ENCODE measurements at regions not wholly inside any gene's neighbourhood (a gene's known extent, or its start where the extent isn't known, plus 50 kb on each side); places are given as distances from the start of the nearest gene placed in this dataset.
"Not testable (repeated sequence)": the region's sequence is repeated elsewhere in the genome, so short reads cannot be mapped to it uniquely, and the experiment has no call there.

DNA sequence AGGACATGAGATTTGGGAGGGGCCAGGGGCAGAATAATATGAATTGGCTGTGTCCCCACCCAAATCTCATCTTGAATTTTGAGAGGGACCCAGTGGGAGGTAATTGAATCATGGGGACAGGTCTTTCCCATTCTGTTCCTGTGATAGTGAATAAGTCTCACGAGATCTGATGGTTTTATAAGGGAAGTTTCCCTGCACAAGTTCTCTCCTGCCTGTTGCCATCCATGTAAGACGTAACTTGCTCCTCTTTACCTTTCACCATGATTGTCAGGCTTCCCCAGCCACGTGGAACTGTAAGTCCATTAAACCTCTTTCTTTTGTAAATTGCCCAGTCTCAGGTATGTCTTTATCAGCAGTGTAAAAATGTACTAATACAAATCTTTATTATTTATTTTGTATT lies 452.8 kb upstream of the MGAT4C start:
- H3K27me3 ChIP-seq (ENCODE audit: control insufficient read depth, insufficient read depth); H3K27ac ChIP-seq (ENCODE audit: low read length); H3K4me3 ChIP-seq (ENCODE audit: low read length); DNase-seq; ATAC-seq; H3K9me3 ChIP-seq (ENCODE audit: control insufficient read depth, low read length); intact Hi-C loops (cut with DNase I); H3K4me1 ChIP-seq (ENCODE audit: control insufficient read depth, insufficient read depth, low read length): not testable (repeated sequence)
- 69% methylated on average over 3 of the region's 3 CpGs for WGBS

DNA sequence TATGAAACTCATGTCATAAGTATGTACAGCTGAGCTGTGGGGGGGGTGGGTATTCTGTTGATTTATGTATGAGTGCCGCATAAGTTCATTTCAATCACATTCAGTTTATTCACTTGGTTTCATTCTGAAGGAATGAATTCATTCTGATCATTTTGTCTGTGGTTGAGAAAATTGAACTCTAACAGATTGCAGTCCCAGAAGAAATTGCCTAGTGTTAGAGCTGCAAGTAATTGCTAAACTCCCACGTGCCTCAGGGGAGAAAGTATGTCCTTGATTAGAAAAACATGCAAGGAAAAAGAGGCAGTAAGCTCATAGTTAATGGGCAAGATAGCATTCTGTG lies 442.4 kb upstream of the MGAT4C start:
- WGBS, result 51% methylated on average over 2 of the region's 2 CpGs
- DNase-seq (no peak), ATAC-seq (no peak)
- intact Hi-C loops (cut with DNase I), result no loop called here
- Histone ChIP-seq H3K27me3 (ENCODE audit: control insufficient read depth, insufficient read depth) (no peaks in the 10 kb centered on the region), H3K4me1 (ENCODE audit: control insufficient read depth, insufficient read depth, low read length) (no peaks in the 10 kb centered on the region), H3K9me3 (ENCODE audit: control insufficient read depth, low read length) (no peaks in the 10 kb centered on the region), H3K4me3 (ENCODE audit: low read length) (no peak overlapping the region), H3K27ac (ENCODE audit: low read length) (no peak overlapping the region)

DNA sequence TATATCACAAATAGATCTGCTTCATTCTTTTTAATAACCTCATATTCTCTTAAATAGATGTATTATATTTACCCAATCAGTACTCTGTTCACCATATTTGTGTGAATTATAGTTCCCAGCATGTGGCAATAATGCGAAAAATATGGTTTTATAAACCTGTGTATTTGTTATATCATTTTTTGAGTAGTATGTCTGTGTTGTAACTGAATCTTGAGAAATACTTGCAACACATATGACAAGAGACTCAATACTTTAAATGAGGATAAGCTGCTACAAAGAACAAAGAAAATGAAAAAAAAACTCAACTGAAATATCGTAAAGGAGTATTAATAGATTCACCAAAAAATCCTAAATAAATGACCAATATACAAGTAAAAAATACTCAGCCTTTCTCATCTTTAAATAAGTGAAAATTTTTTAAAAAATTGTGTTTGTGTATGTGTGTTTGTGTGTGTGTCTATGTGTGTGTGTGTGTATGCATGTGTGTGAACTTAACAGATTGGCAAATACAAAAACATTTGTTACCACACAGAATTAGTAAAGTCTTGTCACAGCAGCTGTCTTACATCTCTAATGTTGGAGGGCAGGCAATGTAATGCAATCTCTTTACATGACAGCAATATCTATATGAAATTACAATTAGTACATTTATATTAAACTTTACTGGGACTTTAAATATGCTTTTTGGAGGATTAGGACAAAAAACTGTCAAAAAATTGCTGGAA lies 441.9 kb upstream of the MGAT4C start:
- Histone ChIP-seq H3K27me3 (ENCODE audit: control insufficient read depth, insufficient read depth) (no peaks in the 10 kb centered on the region), H3K27ac (ENCODE audit: low read length) (no peak overlapping the region), H3K4me3 (ENCODE audit: low read length) (no peak overlapping the region), H3K4me1 (ENCODE audit: control insufficient read depth, insufficient read depth, low read length) (no peaks in the 10 kb centered on the region), H3K9me3 (ENCODE audit: control insufficient read depth, low read length) (no peaks in the 10 kb centered on the region)
- intact Hi-C loops (cut with DNase I), result no loop called here
- no peak for ATAC-seq
- WGBS, result 72% methylated on average over 2 of the region's 2 CpGs
- no peak for DNase-seq

DNA sequence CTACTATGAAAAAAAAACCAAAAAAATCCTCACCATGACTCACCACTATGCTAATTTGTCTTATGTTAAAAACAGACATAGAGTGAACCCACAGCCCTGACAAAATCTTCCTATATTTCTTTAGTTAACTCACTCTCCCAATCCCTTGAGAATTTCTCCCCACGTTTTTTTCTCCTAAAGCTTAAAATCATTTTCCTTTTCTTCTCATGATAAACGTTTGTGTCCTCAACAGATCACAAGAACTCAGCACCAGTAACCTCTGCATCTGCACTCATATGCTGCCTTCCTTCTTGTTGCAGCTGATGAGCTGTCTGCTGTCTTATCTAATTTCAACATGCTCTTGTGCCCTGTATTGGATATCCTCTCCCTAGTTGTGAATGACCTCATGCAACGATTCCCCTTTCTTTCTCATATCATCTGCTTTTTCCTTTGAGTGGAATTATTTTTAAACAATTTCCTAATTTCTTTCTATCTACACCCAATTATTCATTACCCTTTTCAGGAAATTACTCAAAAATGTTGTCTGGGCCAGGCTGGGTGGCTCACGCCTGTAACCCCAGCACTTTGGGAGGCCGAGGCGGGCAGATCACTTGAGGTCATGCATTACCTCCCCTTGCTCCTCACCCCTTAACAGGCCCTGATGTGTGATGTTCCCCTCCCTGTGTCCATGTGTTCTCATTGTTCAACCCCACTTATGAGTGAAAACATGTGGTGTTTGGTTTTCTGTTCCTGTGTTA lies 427.5 kb upstream of the MGAT4C start:
- ATAC-seq (no peak), DNase-seq (no peak)
- H3K9me3 ChIP-seq (ENCODE audit: control insufficient read depth, low read length), result no peaks in the 10 kb centered on the region
- H3K4me1 ChIP-seq (ENCODE audit: control insufficient read depth, insufficient read depth, low read length), result no peaks in the 10 kb centered on the region
- H3K27me3 ChIP-seq (ENCODE audit: control insufficient read depth, insufficient read depth), result no peaks in the 10 kb centered on the region
- H3K27ac ChIP-seq (ENCODE audit: low read length), result no peak overlapping the region
- intact Hi-C loops (cut with DNase I), result no loop called here
- no peak overlapping the region for H3K4me3 ChIP-seq (ENCODE audit: low read length)
- 28% methylated on average over 6 of the region's 6 CpGs for WGBS

DNA sequence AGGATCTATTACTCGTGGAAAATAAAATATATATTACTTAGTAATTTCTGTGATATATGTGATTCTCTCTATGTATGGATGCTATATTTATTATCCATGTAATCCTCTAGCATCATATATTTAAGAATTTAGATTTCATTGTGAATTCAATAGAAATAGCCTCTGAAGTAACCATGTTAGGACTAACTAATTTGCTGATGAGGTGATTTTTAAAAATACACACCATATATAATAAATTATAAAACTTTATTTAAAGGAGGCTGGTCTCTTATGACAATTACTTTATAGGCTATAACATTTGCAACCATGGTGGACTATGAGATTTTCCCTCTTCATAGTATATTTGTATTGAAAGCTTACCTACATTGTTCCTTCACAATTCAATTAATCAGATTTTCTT lies 424.9 kb upstream of the MGAT4C start:
- no peak for ATAC-seq
- intact Hi-C loops (cut with DNase I), result no loop called here
- 57% methylated on average over 1 of the region's 1 CpG for WGBS

DNA sequence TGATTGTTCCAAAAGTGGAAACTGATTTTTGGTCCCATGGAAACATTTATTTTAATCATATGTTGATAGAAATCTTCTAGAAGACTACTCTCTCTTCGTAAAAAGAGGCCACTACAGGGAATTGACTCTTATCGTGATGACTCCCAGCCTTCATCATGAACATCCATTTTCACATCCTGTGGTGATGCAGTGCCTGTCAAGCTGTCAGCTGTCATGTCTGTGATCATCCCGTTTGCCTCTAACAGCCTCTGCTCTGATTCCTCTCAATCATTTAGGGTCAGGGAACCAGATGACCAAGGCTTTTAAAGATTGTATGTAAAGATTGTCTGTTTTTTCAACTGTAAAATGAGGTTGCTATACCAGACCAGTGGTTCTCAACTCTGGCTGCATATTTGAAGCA lies 419.0 kb upstream of the MGAT4C start:
- intact Hi-C loops (cut with DNase I), result no loop called here
- no peak overlapping the region for H3K4me3 ChIP-seq (ENCODE audit: low read length)
- no peak for DNase-seq
- H3K4me1 ChIP-seq (ENCODE audit: control insufficient read depth, insufficient read depth, low read length), result no peaks in the 10 kb centered on the region
- H3K27me3 ChIP-seq (ENCODE audit: control insufficient read depth, insufficient read depth), result no peaks in the 10 kb centered on the region
- no peaks in the 10 kb centered on the region for H3K9me3 ChIP-seq (ENCODE audit: control insufficient read depth, low read length)
- H3K27ac ChIP-seq (ENCODE audit: low read length), result no peak overlapping the region
- no peak for ATAC-seq
- WGBS, result 51% methylated on average over 3 of the region's 3 CpGs

More for the DNA sequence above, 424.9 kb upstream of the MGAT4C start:
- H3K4me3 ChIP-seq (ENCODE audit: low read length), result no peak overlapping the region
- no peaks in the 10 kb centered on the region for H3K4me1 ChIP-seq (ENCODE audit: control insufficient read depth, insufficient read depth, low read length)
- H3K27me3 ChIP-seq (ENCODE audit: control insufficient read depth, insufficient read depth), result no peaks in the 10 kb centered on the region
- no peak for DNase-seq
- H3K9me3 ChIP-seq (ENCODE audit: control insufficient read depth, low read length), result no peaks in the 10 kb centered on the region
- H3K27ac ChIP-seq (ENCODE audit: low read length), result no peak overlapping the region

DNA sequence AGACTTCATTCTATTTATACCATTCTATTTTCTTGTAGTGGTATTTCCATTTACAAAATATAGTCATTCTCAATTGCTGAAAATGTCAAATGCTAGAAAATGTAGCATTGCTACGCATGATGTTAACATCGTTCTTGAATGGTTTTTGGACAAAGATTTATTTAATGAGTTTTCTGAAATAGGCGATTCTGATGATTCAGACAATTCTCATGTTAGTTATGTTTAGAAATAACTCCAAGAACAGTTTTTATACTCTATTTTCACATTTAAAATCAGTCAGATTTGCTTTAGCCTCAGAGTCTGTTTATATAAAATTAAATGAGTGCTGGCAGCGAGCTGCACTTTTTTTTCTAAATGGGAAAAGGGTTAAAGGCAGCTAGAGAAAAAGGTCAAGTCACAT lies 414.8 kb upstream of the MGAT4C start:
- intact Hi-C loops (cut with DNase I), result no loop called here
- 78% methylated on average over 4 of the region's 4 CpGs for WGBS
- DNase-seq, result no peak

DNA sequence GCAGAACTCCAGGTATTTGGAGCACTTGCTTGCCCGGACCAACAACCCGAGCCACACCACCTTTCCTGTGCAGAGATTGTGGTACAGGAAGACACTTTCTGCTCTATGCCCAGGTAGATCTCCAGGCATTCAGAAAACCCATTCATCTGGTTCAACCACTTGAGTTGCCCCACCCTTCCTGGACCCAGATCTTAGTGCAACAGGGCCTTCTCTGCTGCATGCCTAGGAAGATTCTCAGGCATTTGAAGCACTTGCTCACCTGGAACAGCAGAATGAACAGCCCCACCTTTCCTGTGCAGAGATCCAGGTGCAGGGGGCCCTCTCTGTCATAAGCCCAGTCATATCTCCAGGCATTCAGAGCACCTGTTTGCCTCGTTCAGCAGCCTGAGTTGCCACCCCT lies 412.8 kb upstream of the MGAT4C start:
- intact Hi-C loops (cut with DNase I), result no loop called here
- WGBS, result 79% methylated on average over 3 of the region's 3 CpGs
- Histone ChIP-seq H3K27ac (ENCODE audit: low read length) (no peak overlapping the region), H3K27me3 (ENCODE audit: control insufficient read depth, insufficient read depth) (no peaks in the 10 kb centered on the region), H3K4me1 (ENCODE audit: control insufficient read depth, insufficient read depth, low read length) (no peaks in the 10 kb centered on the region), H3K9me3 (ENCODE audit: control insufficient read depth, low read length) (no peaks in the 10 kb centered on the region), H3K4me3 (ENCODE audit: low read length) (no peak overlapping the region)
- DNase-seq, result no peak
- no peak for ATAC-seq

More for the DNA sequence above, 414.8 kb upstream of the MGAT4C start:
- no peak overlapping the region for H3K27ac ChIP-seq (ENCODE audit: low read length)
- no peaks in the 10 kb centered on the region for H3K27me3 ChIP-seq (ENCODE audit: control insufficient read depth, insufficient read depth)
- no peaks in the 10 kb centered on the region for H3K9me3 ChIP-seq (ENCODE audit: control insufficient read depth, low read length)
- H3K4me1 ChIP-seq (ENCODE audit: control insufficient read depth, insufficient read depth, low read length), result no peaks in the 10 kb centered on the region
- no peak overlapping the region for H3K4me3 ChIP-seq (ENCODE audit: low read length)
- no peak for ATAC-seq

DNA sequence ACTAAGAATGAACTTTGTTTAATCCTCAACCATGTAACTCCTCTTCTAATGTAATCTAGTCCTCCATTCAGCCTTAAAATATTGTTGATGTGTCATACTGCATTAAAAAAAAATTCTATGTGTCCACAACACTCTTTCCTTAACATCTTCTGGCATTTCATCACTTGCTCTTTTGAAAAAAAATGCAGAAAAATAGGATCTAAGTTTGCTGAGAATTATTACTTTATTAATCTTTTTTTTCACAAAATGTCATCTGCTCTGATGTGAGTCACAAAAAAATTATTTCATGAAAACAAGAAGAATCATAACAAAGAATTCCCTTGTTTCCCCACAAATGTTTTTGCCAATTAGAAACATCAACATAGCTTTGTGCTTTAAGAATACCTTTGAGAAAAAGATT lies 410.1 kb upstream of the MGAT4C start:
- no peaks in the 10 kb centered on the region for H3K4me1 ChIP-seq (ENCODE audit: control insufficient read depth, insufficient read depth, low read length)
- no peak overlapping the region for H3K27ac ChIP-seq (ENCODE audit: low read length)
- no peaks in the 10 kb centered on the region for H3K27me3 ChIP-seq (ENCODE audit: control insufficient read depth, insufficient read depth)
- H3K9me3 ChIP-seq (ENCODE audit: control insufficient read depth, low read length), result no peaks in the 10 kb centered on the region
- H3K4me3 ChIP-seq (ENCODE audit: low read length), result no peak overlapping the region
- ATAC-seq, result no peak
- no peak for DNase-seq
- intact Hi-C loops (cut with DNase I), result no loop called here

DNA sequence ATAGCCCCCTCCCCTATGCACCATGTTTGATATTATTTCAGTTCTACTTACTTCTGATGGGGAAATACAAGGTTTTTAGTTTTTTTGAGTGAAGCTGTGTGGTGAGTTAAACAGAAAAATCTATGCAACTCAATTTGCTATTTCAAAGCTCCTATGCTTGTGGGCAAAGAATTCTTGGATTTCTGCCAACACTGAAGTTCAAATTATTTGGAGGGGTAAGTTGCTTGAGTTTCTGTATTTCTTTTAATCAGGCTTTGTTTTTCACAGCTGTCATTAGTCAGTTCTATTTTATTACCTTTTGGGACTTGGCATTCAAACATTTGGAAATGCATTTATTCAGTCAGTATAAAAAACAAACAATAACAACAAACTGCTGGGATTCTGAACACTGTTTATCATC lies 407.5 kb upstream of the MGAT4C start:
- Histone ChIP-seq H3K4me3 (ENCODE audit: low read length) (no peak overlapping the region), H3K4me1 (ENCODE audit: control insufficient read depth, insufficient read depth, low read length) (no peaks in the 10 kb centered on the region), H3K27ac (ENCODE audit: low read length) (no peak overlapping the region), H3K9me3 (ENCODE audit: control insufficient read depth, low read length) (no peaks in the 10 kb centered on the region), H3K27me3 (ENCODE audit: control insufficient read depth, insufficient read depth) (no peaks in the 10 kb centered on the region)
- intact Hi-C loops (cut with DNase I), result no loop called here
- DNase-seq (no peak), ATAC-seq (no peak)

DNA sequence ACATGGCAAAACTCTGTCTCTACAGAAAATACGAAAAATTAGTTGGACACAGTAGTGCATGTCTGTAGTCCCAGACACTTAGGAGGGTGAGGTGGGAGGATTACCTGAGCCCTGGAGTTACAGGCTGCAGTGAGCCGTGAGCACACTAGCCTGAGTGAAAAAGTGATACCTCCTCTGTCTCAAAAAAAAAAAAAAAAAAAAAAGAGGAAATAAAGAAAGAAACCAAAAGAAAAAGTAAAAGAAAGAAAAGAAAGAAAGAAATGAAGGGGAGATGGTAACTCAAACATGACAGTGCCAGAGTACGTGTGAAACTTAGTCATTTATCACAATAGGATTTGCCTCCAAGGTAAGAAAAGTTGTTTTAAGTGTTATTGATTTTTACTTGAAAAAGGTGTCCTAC lies 407.0 kb upstream of the MGAT4C start:
- H3K9me3 ChIP-seq (ENCODE audit: control insufficient read depth, low read length), result no peaks in the 10 kb centered on the region
- no peaks in the 10 kb centered on the region for H3K4me1 ChIP-seq (ENCODE audit: control insufficient read depth, insufficient read depth, low read length)
- ATAC-seq, result no peak
- no peaks in the 10 kb centered on the region for H3K27me3 ChIP-seq (ENCODE audit: control insufficient read depth, insufficient read depth)
- intact Hi-C loops (cut with DNase I), result no loop called here
- 84% methylated on average over 3 of the region's 3 CpGs for WGBS
- H3K27ac ChIP-seq (ENCODE audit: low read length), result no peak overlapping the region
- H3K4me3 ChIP-seq (ENCODE audit: low read length), result no peak overlapping the region
- DNase-seq, result no peak

DNA sequence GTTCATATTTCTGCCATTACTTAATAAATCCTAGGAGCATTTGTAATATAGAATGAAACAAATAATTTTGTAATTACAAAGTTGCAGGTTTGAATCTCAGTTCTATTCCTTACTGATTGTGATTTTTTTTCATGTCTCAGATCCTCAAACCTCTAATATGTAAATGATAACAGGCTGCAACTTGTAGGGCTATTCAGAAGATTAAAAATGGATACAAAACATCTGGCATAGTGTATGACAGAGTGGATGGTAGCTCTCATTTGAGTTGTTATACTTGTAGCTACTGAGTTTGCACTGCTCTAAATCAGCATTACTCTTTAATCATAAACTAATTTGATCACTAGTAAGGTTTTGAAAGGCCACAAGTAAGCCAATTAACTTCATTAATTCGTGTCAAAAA lies 406.3 kb upstream of the MGAT4C start:
- DNase-seq, result no peak
- Histone ChIP-seq H3K4me3 (ENCODE audit: low read length) (no peak overlapping the region), H3K4me1 (ENCODE audit: control insufficient read depth, insufficient read depth, low read length) (no peaks in the 10 kb centered on the region), H3K27ac (ENCODE audit: low read length) (no peak overlapping the region), H3K9me3 (ENCODE audit: control insufficient read depth, low read length) (no peaks in the 10 kb centered on the region), H3K27me3 (ENCODE audit: control insufficient read depth, insufficient read depth) (no peaks in the 10 kb centered on the region)
- ATAC-seq, result no peak
- WGBS, result 54% methylated on average over 1 of the region's 1 CpG
- intact Hi-C loops (cut with DNase I), result no loop called here

Measured in right cardiac atrium (tissue), 5 donors.